H9 (cell line): ENCODE measurements at regions not wholly inside any gene's neighbourhood (a gene's known extent, or its start where the extent isn't known, plus 50 kb on each side); places are given as distances from the start of the nearest gene placed in this dataset.

Experiments used
- DNase-seq: peaks from one replicate; pipeline ENCODE4 v3.0.0-alpha.2; 2017
- H2AFZ ChIP-seq: one replicate; pipeline ENCODE4 v1.6.1; 2013; ENCODE audit warnings: mild to moderate bottlenecking, low read length, control low read depth, moderate library complexity
- H2AK5ac ChIP-seq: 2 replicates; pipeline ENCODE4 v1.6.1; 2013; ENCODE audit warnings: low read length, control low read depth, mixed read lengths; ENCODE audit not compliant: insufficient read length
- H2BK120ac ChIP-seq: one replicate; pipeline ENCODE4 v1.6.1; 2013; ENCODE audit warnings: low read depth, mild to moderate bottlenecking, low read length, control low read depth, inconsistent platforms; ENCODE audit not compliant: poor library complexity, severe bottlenecking
- H2BK12ac ChIP-seq: 2 replicates; pipeline ENCODE4 v1.6.1; 2013; ENCODE audit warnings: low read length, control low read depth, mixed read lengths, low read depth; ENCODE audit not compliant: insufficient read length
- H2BK15ac ChIP-seq: 2 replicates; pipeline ENCODE4 v1.6.1; 2013; ENCODE audit warnings: low read depth, low read length, control low read depth
- H2BK20ac ChIP-seq: one replicate; pipeline ENCODE4 v1.6.1; 2013; ENCODE audit warnings: low read depth, mild to moderate bottlenecking, low read length, control low read depth, inconsistent platforms; ENCODE audit not compliant: poor library complexity, severe bottlenecking
- H2BK5ac ChIP-seq: 2 replicates; pipeline ENCODE4 v1.6.1; 2013; ENCODE audit warnings: low read length, control low read depth, mixed read lengths; ENCODE audit not compliant: insufficient read length
- H3K14ac ChIP-seq: 2 replicates; pipeline ENCODE4 v1.6.1; 2013; ENCODE audit warnings: low read length, control low read depth; ENCODE audit not compliant: insufficient read depth
- H3K18ac ChIP-seq: 2 replicates; pipeline ENCODE4 v1.6.1; 2013; ENCODE audit warnings: low read depth, mild to moderate bottlenecking, mixed read lengths, low read length, control low read depth; ENCODE audit not compliant: insufficient read length
- H3K23ac ChIP-seq: 2 replicates; pipeline ENCODE4 v1.6.1; 2013; ENCODE audit warnings: low read length, control low read depth, mixed read lengths, low read depth; ENCODE audit not compliant: insufficient read length
- H3K23me2 ChIP-seq: 2 replicates; pipeline ENCODE4 v1.6.1; 2013; ENCODE audit warnings: low read depth, mild to moderate bottlenecking, mixed read lengths, low read length, control low read depth; ENCODE audit not compliant: insufficient read length, poor library complexity, severe bottlenecking
- H3K27ac ChIP-seq: 2 replicates; pipeline ENCODE4 v1.5.1; 2013; ENCODE audit warnings: low read length, control low read depth, mixed read lengths, low read depth; ENCODE audit not compliant: insufficient read length
- H3K27me3 ChIP-seq: 2 replicates; pipeline ENCODE4 v1.6.1; 2013; ENCODE audit warnings: low read length, control low read depth, inconsistent platforms; ENCODE audit not compliant: insufficient read depth
- H3K4ac ChIP-seq: 2 replicates; pipeline ENCODE4 v1.6.1; 2013; ENCODE audit warnings: low read depth, mild to moderate bottlenecking, control low read depth, inconsistent platforms, low read length, moderate library complexity
- H3K4me1 ChIP-seq: 2 replicates; pipeline ENCODE4 v1.6.1; 2013; ENCODE audit warnings: low read length, control low read depth, inconsistent platforms; ENCODE audit not compliant: insufficient read depth
- H3K4me2 ChIP-seq: 2 replicates; pipeline ENCODE4 v1.6.1; 2013; ENCODE audit warnings: low read length, control low read depth, mixed read lengths; ENCODE audit not compliant: insufficient read length, insufficient read depth
- H3K56ac ChIP-seq: 2 replicates; pipeline ENCODE4 v1.6.1; 2013; ENCODE audit warnings: low read depth, mild to moderate bottlenecking, mixed read lengths, low read length, control low read depth; ENCODE audit not compliant: insufficient read length
- H3K79me1 ChIP-seq: 2 replicates; pipeline ENCODE4 v1.6.1; 2013; ENCODE audit warnings: low read depth, mild to moderate bottlenecking, moderate library complexity, low read length, control low read depth, inconsistent platforms; ENCODE audit not compliant: insufficient read depth, poor library complexity, severe bottlenecking
- H3K79me2 ChIP-seq: 2 replicates; pipeline ENCODE4 v1.6.1; 2013; ENCODE audit warnings: low read length, control low read depth, inconsistent platforms; ENCODE audit not compliant: insufficient read depth
- H3K9ac ChIP-seq: 2 replicates; pipeline ENCODE4 v1.6.1; 2013; ENCODE audit warnings: low read length, control low read depth, mixed read lengths; ENCODE audit not compliant: insufficient read length; ENCODE audit errors: extremely low read depth
- H3K9me3 ChIP-seq: one replicate; pipeline ENCODE4 v1.6.1; 2013; ENCODE audit warnings: low read depth, low read length, inconsistent platforms; ENCODE audit not compliant: control insufficient read depth
- H3T11ph ChIP-seq: one replicate; pipeline ENCODE4 v1.6.1; 2013; ENCODE audit warnings: mild to moderate bottlenecking, low read length, control low read depth, inconsistent platforms
- H4K20me1 ChIP-seq: one replicate; pipeline ENCODE4 v1.6.1; 2013; ENCODE audit not compliant: control insufficient read depth, insufficient read length, insufficient read depth
- H4K5ac ChIP-seq: 2 replicates; pipeline ENCODE4 v1.6.1; 2013; ENCODE audit warnings: low read depth, mild to moderate bottlenecking, mixed read lengths, low read length, control low read depth; ENCODE audit not compliant: insufficient read length
- H4K8ac ChIP-seq: replicated peaks from 2 replicates; pipeline ENCODE4 v1.6.1; 2013; ENCODE audit warnings: low read length, control low read depth, mixed read lengths, low read depth; ENCODE audit not compliant: insufficient read length
- H4K91ac ChIP-seq: 2 replicates; pipeline ENCODE4 v1.6.1; 2013; ENCODE audit warnings: low read depth, mild to moderate bottlenecking, moderate library complexity, mixed read lengths, low read length, control low read depth; ENCODE audit not compliant: insufficient read length
- H3K27ac Mint-ChIP-seq, 3 experiments: 2 replicates in 2 of 3; 3 replicates in 1 of 3; pipeline ENCODE4 v1.8.0; 2020 to 2021; ENCODE audit warnings: mixed read lengths in 3 of 3, mild to moderate bottlenecking in 1 of 3, moderate library complexity in 1 of 3
- H3K27me3 Mint-ChIP-seq: 2 replicates; pipeline ENCODE4 v1.8.0; 2021; ENCODE audit warnings: low read depth, mild to moderate bottlenecking, moderate library complexity, mixed read lengths
- H3K36me3 Mint-ChIP-seq, 3 experiments: 2 replicates in 2 of 3; 3 replicates in 1 of 3; pipeline ENCODE4 v1.8.0; 2020 to 2021; ENCODE audit warnings: low read depth in 3 of 3, mixed read lengths in 3 of 3; ENCODE audit not compliant: insufficient read depth in 1 of 3
- H3K4me1 Mint-ChIP-seq, 2 experiments: 2 replicates each; pipeline ENCODE4 v1.8.0; 2020; ENCODE audit warnings: mixed read lengths in 2 of 2
- H3K4me3 Mint-ChIP-seq, 2 experiments: 2 replicates in 1 of 2; 3 replicates in 1 of 2; pipeline ENCODE4 v1.8.0; 2020 to 2021; ENCODE audit warnings: mild to moderate bottlenecking in 2 of 2, mixed read lengths in 2 of 2, moderate library complexity in 1 of 2
- H3K9me3 Mint-ChIP-seq, 2 experiments: 2 replicates in 1 of 2; 3 replicates in 1 of 2; pipeline ENCODE4 v1.8.0; 2020; ENCODE audit warnings: mild to moderate bottlenecking in 2 of 2, mixed read lengths in 2 of 2, moderate library complexity in 1 of 2
- WGBS: extraction: QIAGEN DNeasy Blood & Tissue Kit; methylation state at CpG from one replicate; pipeline ENCODE4 v1.1.7; 2013; ENCODE audit warnings: missing lambda C conversion rate, low lambda C conversion rate, mixed read lengths; ENCODE audit not compliant: insufficient read length; ENCODE audit errors: extremely low coverage; 5-methylcytosine and 5-hydroxymethylcytosine counted together
- TF ChIP-seq, protein P1 (sequence below): fragments of 200-600 bp; sonication (generic); conservative IDR thresholded peaks from 3 replicates; pipeline ENCODE4 v1.8.0; 2021; ENCODE audit warnings: antibody characterized with exemption, mild to moderate bottlenecking

DNA sequence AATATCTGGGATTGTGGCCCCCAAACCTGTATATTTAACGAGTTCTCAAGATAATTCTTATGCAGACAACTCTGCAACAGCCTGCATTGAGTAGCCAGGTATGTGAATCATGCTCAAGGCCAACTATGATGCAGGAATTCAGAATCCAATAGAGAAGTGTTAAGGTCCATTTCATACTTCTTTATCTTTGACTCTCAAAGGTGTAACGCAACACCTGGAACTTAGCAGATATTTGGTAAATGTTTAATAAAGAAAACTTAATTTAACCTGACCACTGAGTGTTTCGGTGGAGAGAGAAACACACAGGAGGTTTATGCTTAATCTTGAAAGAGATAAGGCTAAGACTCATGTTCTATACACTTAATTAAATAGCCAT, 156.5 kb upstream of the PLEKHG7 start:
- no peak overlapping the region for H4K5ac ChIP-seq
- no peak overlapping the region for H2BK15ac ChIP-seq
- H2BK120ac ChIP-seq: no peak overlapping the region
- no peak overlapping the region for H3T11ph ChIP-seq
- no peak overlapping the region for H3K4me2 ChIP-seq
- DNase-seq: no peak
- H3K18ac ChIP-seq: no peak overlapping the region
- WGBS: no CpG with 5 or more reads among the region's 3 CpGs
- H3K9me3 ChIP-seq: no peaks in the 10 kb centered on the region
- TF ChIP-seq, protein P1, sequence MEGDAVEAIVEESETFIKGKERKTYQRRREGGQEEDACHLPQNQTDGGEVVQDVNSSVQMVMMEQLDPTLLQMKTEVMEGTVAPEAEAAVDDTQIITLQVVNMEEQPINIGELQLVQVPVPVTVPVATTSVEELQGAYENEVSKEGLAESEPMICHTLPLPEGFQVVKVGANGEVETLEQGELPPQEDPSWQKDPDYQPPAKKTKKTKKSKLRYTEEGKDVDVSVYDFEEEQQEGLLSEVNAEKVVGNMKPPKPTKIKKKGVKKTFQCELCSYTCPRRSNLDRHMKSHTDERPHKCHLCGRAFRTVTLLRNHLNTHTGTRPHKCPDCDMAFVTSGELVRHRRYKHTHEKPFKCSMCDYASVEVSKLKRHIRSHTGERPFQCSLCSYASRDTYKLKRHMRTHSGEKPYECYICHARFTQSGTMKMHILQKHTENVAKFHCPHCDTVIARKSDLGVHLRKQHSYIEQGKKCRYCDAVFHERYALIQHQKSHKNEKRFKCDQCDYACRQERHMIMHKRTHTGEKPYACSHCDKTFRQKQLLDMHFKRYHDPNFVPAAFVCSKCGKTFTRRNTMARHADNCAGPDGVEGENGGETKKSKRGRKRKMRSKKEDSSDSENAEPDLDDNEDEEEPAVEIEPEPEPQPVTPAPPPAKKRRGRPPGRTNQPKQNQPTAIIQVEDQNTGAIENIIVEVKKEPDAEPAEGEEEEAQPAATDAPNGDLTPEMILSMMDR: no peak
- no peak overlapping the region for H2AK5ac ChIP-seq
- Mint-ChIP-seq H3K27me3 (no peaks in the 10 kb centered on the region), H3K9me3 (no peaks in the 10 kb centered on the region), H3K4me1 (peaks cover 8 to 10% of the 10 kb centered on the region in 2 experiments; a peak in 3 of 4 replicates), H3K27ac (no peak overlapping the region), H3K4me3 (no peak overlapping the region), H3K36me3 (no peaks in the 10 kb centered on the region; a peak in 1 of 7 replicates)
- no peak overlapping the region for H3K9ac ChIP-seq
- no peak overlapping the region for H2AFZ ChIP-seq
- H3K79me2 ChIP-seq: no peaks in the 10 kb centered on the region
- no peak overlapping the region for H3K27ac ChIP-seq
- no peaks in the 10 kb centered on the region for H3K23me2 ChIP-seq
- no peaks in the 10 kb centered on the region; the same call in 1 of the 2 replicates for H3K4me1 ChIP-seq
- H3K14ac ChIP-seq: no peak overlapping the region
- no peak overlapping the region for H4K91ac ChIP-seq
- H3K79me1 ChIP-seq: no peaks in the 10 kb centered on the region
- H4K8ac ChIP-seq: no peak overlapping the region
- no peak overlapping the region for H2BK5ac ChIP-seq
- no peak overlapping the region for H3K4ac ChIP-seq
- no peak overlapping the region for H3K23ac ChIP-seq
- H3K56ac ChIP-seq: no peak overlapping the region
- H2BK12ac ChIP-seq: no peak overlapping the region
- no peak overlapping the region for H2BK20ac ChIP-seq
- H3K27me3 ChIP-seq: no peaks in the 10 kb centered on the region
- no peaks in the 10 kb centered on the region for H4K20me1 ChIP-seq
